ENCODE measurements at regions not wholly inside any gene's neighbourhood (a gene's known extent, or its start where the extent isn't known, plus 50 kb on each side); places are given as distances from the start of the nearest gene placed in this dataset.

DNA sequence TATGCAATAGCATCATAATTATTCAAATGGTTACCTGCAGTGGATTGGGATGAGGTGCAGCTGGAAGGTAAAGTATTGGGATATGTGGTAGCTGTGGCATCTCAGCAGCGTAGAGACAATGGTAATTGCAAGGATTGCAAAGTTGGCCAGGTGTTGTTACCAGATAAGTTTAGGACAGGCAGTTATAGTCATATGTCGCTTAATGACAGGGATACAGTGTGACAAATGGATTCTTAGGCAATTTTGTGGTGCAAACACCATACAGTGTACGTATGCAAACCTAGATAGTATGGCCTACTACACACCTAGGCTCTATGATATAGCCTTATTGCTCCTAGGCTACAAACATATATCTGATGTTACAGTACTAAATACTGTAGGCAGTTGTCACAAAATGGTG is 163.5 kb upstream of the LYZL2 start:
- DNase-seq, result no peak

DNA sequence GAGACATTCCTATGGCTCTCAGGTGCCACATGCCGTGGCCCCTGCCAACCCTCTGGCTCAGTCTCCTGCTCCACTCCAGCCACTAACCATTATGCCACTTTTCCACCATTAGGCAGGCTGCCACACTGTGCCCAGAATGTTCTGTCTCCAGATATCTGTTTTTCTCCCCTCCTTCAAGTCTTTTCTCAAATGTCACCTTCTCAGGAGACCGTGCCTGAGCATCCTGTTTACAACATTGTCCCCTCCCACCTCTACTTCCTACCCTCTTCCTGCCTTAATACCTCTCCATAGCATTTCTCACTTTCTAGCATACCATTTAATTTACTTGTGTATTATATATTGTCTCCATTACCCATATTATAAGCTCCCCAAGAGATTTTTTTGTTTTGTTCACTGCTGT is 162.5 kb upstream of the LYZL2 start:
- no peak for DNase-seq

DNA sequence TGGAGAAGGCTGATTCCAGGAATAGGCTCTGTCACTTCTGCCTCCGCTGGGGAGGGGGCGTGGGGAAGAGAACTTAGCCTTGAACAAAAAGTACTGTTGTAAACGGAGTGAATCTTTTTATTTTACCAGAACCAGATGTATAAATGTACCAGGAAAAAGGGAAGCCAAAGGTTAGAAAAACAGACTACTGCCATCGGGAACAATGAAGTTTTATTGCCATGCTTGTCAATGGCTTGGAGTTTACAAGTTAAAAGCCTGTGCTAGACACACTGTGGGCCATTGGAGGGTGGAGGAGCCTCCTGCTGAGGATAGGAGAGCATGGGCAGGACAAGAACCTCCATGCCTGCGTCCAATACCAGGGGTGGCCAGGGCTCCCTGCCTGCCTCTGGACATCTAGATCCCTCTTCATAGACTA is 161.7 kb upstream of the LYZL2 start:
- DNase-seq, result no peak

DNA sequence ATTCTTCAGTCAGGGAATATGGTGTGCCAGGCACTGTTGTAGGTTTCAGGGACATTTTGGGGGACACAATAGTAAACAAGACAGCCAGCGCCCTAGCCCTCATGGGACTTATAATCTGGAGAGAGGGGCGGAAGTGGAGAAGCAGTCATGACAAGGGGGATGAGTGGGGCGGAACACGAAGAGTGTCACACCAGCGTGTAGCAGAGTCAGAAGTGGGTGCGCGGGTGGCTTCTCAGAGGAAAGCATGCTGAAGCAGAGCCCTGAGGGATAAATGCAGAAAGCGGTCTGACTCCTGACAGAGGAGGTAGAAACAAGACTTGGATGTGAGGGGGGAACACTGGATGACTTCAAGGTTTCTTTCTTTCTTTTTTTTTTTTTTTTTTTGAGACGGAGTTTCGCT is 160.3 kb upstream of the LYZL2 start:
- DNase-seq, result no peak

DNA sequence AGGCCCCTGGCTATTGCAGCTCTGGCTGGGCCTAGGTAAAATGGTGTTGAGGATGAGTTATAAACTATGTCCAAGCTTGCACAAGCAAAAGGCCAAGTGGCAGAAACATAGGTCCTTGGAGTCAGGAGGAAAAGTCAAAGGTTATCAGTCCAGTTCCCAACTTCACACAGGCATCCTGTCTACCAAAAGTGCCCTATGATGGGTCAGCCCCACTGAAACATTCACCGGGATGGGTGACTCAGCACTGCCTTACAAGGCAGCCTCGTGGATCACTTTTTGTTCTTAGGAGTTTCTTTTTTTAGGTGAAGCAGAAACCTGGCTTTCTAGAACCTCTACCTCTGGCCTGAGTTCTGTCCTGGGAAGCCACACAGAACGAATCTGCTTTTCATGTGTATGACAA is 158.8 kb upstream of the LYZL2 start:
- DNase-seq, result no peak

DNA sequence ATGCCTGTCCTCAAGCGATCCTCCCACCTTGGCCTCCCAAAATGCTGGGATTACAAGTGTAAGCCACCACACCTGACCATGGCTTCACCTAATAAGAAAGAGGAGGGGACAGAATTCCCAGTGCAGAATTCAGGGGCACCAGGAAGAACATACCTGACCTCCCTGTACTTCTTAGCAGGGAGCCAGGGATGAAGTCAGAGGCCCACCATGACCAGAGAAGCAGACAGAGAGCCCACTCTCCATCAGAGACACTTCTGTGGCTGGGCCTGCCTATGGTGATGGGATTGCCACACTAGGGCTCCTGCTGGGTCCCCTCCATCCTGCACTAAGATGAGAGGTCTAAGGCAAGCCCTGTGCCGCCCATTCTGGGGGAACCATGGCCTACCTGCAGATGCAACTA is 157.4 kb upstream of the LYZL2 start:
- DNase-seq, result no peak

DNA sequence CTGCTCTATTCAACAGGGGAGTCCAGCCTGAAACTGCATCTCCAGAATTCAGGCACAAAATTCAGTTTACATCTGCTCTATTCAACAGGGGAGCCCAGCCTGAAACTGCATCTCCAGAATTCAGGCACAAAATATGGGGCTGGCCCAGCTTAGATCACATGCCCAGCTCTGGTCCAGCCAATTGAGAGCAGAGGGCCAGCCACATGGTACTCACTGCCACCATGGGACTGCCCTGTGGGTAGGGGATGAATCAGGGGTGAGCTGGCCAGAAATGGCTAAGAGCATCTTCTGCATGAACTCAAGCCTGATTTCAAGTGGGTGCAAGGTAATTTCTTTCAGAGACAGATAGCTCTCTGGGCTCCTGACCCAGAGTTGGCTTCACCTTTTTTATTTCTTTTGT is 156.6 kb upstream of the LYZL2 start:
- DNase-seq, result peak in 1 of 4 experiments; percentile 25

DNA sequence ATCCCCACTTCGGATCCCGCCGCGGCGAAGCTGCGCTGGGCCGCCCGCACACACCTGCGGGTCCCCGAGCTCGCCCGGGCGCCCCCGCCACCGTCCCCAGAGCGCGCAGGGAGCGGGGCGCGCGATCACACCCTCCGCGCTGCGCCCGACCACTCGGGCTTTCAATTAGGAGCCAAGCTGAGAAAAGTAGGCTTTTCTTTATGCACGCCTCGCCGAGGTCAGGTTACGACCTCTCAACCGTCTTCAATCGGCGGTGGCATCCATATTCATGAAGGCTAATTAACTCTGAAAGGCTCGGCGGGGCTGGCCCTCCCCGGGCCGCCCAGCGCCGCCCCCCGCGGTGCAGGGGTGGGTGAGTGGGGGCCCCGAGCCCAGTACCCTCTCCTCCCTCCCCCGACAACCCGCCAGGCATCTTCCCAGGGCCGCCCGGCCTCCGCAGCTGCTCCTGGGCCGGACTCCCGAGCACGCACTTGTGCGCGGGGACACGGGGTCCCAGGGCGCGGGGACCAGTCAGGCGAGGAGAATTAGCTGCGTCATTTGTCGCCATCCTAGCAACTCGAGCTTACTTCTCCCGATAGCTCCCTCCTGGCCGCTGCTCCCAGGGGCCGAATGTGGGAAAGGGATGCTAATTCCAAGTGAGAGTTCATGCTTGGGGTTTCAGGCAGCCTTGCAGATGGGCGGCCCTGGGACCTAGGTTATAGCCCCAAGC is 155.5 kb upstream of the LYZL2 start:
- peak; percentile 20 to 66 (median 47) for DNase-seq

DNA sequence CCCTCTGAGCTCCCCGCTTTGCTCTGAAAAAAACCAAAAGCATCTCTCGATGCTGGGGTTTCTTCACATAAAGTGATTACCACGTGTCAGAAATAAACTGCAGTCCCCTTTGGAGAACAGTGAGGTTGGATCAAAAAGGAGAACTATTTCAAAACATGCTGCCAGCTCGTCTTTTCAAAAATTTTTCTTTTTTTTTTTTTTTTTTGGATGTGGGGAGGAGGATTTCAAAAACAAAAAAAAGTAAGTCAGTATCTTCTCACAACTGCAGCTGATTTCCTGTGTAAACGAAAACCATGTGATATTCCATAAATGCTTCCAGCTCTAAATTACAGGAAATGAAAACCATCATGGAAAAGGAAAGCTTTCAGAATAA is 155.0 kb upstream of the LYZL2 start:
- peak in 3 of 4 experiments; percentile 12 to 50 (median 42) for DNase-seq

DNA sequence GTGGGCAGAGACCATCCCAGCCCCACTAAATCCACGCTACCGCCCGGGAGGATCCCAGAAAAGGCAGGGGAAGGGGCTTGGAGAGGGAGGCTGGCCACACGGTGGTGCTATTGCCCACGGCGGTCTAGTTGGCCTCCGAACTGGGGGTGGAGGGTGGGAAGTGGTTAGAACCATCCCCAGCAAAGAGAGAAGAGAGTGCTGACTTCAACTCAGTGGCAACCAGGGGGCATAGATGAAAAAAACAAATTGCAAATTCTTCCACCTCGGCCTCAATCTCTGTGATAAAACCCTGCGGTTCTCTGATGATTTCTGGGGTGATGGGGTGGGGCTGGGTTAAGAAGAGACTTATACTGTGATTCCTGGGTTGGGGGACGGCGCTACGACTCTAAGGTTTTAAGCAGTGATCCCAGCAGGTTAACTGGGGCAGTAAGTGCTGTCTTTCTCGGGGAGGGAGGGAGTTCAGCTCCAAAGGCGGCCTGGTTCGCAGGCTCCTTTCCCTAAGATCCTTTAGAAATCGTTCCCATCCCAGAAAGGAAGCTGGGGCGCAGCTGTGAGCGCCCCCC is 154.5 kb upstream of the LYZL2 start:
- peak; percentile 63 to 81 (median 72) for DNase-seq

DNA sequence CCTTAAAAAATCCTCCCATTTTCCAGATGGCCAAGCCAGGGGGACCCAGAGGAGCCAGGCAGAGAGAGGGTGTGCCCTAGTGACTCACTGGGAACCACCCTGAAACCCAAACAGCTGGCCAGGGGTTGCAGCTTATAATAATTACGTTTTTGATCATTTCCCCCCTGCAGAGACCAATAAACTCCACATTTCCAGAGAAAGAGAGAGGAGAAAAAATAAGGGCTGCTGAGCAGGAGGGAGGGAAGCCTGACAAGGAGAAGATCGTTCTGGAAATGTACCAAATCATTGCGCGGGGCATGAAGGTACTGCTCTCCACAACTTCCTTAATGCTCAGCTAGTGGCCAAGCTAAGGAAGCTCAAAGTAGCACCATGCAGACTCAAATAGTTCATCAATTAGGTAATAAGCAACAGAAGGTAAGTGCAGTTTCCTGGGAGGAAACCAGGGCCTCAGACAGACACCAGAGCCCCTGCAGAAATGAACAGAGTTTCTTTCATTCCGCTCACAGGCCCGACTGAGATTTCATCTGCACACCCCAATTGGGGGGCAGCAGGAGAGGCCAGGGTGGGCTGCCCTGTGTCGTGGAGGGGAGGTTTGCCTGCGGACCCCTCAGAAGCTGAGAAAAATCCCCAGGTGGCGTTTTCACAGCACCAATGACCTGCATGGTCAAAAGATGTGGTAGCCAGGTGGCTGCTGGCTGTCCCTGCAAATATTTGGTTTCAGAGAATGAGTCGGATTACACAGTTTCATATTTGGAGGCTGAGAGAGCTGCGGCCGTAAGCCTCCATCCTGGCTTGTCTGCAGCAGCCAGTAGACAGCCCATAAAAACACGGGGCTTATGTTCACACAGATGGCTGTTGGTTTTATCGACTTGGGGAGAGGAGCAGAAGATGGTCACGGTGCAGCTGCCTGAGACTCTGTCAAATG is 153.2 kb upstream of the LYZL2 start:
- DNase-seq, result peak; percentile 15 to 49 (median 36)

DNA sequence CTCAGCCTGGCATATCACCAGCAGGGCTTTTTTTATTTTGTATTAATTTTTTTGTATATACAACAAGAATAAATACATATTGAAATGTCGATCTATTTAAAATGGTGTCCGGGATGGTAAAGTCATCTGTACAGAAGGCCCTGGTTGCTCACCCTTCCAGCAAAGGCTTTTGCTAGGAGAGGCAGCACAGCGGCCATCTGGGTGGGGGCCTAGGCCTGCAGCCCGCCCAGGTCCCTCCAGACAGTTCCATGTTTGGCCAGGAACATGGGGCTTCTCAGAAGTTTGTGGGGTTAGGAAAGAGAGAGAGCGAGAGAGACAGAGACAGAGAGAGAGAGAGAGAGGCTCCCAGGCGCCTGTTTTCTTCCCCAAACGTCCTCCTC is 152.6 kb upstream of the LYZL2 start:
- no peak for DNase-seq

DNA sequence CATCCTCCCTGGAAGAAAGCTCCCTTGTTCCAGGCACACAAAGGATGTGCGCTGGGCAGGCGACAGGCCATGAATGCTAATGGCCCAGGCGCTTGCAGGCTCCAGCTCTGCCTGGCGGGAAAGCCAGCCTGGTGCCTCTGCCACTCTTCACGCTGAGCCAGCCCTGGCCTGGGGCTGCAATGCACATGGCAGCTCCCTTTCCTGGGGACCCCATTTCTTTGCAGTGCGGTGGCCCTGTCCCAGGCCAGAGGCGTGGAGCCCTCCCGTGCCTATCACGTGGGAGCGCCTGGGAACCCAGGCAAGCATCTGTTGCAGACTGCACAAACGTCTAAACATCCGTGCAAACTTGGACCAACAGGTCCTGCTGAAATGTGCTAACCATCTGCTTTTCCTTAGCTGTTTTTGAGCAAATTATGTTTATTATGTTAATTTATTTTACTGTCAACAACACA is 152.1 kb upstream of the LYZL2 start:
- DNase-seq, result no peak

DNA sequence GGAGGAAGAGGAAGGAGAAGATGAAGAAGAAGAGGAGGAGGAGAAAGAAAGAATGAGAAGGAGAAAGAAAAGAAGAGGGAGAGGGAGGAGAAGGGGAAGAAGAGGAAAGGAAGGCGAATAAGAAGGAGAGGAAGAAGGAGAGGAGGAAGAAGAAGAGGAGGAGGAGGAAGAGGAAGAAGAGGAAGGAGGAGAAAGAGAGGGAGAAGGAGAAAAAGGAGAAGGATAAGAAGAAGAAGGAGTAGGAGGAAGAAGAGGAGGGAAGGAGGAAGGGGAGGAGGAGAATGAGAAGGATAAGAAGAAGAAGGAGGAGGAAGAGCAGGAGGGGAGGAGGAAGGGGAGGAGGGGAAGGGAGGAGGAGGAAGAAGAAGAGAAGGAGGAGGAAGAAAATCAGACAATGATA is 149.2 kb upstream of the LYZL2 start:
- no peak for DNase-seq

DNA sequence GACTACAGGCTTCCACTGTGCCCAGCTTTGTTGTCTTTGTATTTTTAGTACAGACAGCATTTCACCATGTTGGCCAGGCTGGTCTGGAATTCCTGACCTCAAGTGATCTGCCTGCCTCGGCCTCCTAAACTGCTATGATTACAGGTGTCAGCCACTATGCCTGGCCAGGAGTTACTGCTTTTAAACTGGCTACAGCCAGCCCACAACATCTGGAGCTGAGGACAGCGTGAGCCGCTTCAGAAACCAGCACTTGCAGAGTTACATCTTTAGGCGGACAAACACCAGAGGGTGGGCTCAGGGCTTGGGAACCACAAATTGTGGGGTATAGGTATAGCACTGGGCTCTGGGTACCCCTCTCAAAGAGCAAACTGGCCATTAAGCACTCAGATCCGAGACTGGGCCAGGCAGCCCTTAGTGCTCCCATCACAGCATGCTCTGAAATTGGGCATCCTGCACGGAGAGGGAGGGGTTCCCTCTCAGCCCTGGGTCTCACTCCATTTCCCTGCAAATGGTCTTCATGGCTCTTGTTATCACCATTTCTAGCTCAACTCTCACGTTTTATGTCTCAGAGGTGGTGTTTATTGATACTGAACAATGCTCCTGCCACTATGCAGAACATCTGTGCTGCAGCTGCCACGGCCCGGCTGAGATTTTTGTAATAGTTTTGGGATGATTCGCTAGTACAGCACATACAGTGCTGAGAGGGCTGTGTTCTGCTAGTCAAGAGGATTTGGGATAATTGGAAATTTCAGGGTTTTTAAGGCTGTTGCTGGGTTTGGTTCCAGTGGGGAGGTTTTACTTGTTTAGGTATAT is 146.4 kb upstream of the LYZL2 start:
- no peak for DNase-seq

DNA sequence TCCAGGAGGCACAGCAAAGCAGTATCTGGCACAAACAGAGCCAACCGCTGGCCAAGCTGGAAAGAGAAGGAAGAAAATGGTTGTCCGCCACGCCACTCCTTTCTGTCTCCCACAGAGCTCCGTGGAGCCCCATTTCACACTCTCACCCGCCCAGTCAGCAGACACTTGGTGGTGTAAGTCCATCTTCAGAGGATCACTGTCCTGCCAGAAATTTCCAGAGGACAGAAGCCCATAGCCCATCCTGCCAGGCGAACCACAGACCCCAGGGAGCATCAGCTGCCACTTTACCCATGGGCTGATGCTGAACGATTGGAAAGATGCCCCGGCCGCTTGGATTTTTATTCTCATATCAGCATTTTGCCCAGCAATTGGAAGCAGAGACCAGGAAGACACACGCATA is 144.7 kb upstream of the LYZL2 start:
- DNase-seq, result no peak

DNA sequence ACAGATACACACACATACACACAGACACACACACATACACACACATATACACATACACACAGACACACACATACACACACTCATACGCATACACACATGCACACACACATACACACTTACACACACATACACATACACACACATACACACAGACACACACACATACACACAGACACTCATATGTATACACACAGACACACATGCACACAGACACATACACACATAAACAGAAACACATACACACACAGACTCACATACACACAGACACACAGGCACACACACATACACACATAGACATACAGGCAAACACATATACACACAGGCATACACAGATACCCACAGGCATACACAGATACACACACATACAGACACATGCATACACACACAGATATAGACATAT is 143.9 kb upstream of the LYZL2 start:
- no peak for DNase-seq

DNA sequence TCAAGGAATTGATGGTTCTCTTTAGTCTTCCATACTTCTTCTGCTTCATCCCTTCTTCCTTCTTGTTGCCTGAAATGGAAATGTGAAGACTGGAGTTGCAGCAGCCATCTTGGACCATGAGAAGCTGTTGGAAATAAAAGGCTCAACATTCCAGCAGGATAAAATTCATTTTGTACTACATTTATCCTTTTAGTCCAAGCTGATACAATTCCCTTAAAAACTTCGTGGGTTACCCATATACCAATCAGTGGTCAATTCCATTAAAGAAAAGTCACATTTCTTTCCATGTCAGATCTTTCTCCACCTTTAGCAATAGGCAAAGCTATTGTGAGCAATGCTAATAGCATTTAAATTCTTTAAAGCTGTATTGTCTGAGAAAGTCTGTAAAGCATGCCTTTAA is 141.3 kb upstream of the LYZL2 start:
- no peak for DNase-seq

DNA sequence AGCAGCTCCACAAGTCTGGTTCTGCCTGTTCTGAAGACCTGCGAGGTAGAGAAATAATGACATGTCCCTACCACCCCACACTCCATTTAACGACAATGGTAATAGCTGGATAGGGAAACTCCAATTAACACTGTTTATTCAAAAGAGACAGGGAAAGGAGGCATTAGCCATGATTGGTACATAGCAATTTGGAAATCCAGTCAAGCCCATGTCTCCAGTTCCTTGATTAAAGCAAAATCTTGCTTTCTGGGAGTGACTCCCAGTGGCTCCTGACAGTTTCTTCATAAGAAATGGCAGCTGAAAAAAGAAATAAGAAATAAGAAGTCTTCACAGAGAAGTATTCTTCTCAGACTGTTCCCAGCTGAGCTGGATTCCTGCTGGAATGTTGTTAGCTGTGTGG is 140.7 kb upstream of the LYZL2 start:
- DNase-seq, result no peak

DNA sequence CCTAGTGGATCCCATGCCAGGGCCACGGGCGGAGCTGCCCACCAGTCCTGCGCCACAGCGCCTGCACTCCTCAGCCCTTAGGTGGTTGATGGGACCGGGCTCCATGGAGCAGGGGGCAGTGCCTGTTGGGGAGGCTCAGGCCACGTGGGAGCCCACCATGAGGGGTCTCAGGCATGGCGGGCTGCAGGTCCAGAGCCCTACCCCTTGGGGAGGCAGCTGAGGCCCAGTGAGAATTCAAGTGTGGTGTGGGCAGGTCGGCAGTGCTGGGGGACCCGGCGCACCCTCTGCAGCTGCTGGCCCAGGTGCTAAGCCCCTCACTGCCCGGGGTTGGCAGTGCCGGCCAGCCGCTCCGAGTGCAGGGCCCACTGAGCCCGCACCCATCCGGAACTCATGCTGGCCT is 139.8 kb upstream of the LYZL2 start:
- no peak for DNase-seq

DNA sequence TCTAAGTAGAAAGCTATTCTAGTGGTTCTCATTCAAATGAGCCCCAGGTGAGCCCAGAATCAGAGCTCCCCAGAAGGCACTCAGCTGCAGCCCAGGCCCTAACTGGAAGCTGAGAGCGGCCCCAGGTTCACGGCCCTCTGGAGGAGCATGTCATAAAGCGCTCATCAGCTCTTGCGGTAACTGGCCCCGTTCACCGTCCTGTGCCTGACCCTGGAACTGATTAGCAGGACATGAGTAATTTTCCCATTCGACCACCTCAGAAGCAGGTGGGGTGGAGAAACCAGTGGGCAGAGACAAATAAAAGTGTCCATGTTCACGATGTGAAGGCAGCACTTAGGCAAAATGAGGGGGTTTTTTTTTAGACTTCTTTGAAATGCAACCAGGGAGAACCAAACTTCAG is 136.1 kb upstream of the LYZL2 start:
- no peak for DNase-seq

DNA sequence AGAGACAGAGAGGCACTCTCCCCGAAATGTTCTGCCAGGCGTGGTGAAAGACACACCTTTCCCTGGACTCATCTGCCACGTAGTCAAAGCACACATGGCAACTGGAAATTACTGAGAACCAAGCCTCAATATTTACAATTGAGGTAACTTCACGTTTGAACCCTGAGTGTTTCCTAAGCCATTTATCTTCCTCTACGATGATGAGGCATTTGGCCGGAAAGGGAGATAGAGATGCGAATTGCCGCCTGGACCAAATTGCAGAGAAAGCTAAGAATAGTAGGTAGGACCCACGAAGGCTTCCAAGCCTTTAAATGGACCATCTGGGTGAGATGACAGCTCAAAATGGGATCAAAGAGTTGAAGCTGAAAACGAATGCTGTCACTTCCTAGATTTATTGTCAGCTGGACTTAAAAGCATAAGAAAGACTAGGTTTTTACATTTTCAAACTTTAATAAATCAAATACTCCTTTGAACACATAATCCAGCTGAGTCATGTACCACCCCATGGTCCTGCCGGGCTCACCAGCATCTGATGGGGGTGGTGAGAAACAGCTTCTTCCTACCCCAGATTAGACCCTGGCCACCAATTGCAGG is 135.6 kb upstream of the LYZL2 start:
- no peak for DNase-seq

All from suppressor macrophage (primary cell).